Ureter (tissue), 1 donor: ENCODE measurements at regions not wholly inside any gene's neighbourhood (a gene's known extent, or its start where the extent isn't known, plus 50 kb on each side); places are given as distances from the start of the nearest gene placed in this dataset.

Experiments used
- DNase-seq: peaks from one replicate; pipeline ENCODE4 v3.0.0-alpha.2; 2020; ENCODE audit warnings: low spot score
- donor health status: DM: yes; HTN: yes; CAD: no.

DNA sequence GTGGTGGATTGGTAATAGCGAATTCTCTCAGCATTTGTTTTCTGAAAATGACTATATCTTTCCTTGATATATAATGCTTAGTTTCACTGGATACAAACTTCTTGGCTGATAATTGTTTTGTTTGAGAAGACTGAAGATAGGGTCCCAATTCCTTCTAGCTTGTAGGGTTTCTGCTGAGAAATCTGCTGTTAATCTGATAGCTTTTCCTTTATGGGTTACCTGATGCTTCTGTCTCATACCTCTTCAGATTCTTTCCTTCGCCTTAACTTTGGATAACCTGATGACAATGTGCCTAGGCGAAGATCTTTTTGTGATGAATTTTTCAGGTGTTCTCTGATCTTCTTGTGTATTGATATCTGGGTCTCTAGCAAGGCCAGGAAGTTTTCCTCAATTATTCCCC, 94.7 kb upstream of the ACO1 start:
- no peak for DNase-seq

DNA sequence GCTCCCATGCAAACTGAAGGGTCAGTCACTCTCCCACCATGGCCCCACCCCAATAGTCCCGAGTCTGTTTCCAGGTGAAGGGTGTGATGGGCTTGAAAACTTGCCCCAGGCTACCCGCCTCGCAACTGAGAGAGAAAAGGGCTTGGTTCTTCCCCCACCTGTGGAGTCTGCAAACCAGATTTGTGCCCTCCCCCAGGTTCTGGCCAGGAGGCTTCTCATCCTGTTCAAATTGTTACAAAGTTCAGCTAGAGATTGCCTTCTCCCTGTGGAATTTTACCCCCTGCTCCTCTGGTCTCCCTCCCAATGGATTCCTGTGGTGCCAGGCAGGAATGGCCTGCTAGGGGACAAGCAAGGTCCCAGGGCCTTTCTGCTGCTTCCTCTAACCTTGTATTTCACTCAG, 93.1 kb upstream of the ACO1 start:
- no peak for DNase-seq

- no peak for DNase-seq
Observed at GRCh38 chr9:32292611-32293010, 91.8 kb upstream of the ACO1 start.

DNA sequence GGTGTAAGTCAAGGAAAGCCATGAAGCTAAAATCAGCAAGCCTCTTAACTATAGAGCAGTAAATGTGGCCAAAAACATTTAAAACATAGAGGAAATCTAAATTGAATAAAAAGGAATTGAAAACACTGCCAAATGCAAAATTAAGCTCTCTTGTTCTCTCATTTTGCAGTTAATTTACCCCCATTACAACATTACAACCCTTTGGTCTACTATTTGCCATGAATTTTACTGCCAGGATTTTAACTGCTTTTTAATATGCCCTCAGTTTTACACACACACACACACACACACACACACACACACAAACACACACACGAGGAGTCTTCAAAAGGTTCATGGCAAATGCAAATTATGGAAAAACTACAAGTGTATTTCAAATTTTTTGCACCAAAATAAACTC, 91.4 kb upstream of the ACO1 start:
- no peak for DNase-seq

DNA sequence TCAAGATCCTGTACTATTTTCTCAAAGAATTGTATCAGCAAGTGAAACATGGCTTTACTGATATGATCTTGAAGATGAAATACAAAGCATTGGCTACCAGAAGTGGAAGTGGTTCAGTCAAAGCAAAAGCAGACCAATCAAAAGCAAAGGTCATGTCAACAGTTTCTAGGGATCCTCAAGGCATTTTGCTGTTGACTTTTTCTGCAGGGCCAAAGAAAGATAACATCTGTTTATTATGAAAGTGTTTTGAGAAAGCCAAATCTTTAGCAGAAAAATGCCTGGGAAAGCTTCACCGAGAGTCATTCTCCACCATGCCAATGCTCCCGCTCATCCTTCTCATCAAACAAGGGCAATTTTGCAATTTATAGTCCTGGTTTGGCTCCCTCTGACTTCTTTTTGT, 90.3 kb upstream of the ACO1 start:
- DNase-seq, result no peak

DNA sequence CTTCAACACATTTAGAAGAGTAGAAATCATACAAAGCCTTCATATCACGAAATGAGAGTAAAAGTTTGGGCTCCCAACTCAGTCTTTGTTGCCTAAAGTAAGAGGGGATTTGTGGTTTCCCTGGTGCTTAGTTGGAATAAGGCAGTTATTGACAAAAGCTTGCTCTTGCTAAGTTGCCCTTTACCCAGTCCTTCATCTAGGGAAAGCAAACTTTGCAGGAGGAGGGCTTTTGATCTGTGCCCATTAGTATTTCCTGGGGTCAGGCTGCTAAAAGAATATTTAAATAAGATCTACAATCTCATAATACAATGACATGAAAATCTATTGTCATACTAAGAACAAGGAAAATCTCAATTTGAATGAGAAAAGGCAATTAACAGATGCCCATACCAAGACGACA, 84.1 kb upstream of the ACO1 start:
- DNase-seq, result no peak

DNA sequence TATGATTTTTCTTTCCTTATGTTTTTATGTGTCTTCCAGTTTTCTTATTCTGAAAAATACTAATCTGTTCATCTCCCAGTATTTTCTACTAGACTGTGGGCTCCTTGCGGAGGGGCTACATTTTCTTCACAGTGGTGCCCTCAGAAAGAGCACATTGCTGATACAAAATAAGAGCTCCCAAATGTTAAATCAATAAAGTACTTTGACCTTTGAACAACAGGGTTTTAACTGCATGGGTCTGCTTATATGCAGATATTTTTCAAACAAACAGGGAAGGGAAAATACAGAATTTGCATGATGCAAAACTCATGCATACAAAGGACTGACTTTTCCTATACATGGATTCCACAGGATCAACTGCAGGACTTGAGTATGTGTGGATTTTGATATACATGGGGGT, 79.9 kb upstream of the ACO1 start:
- no peak for DNase-seq

DNA sequence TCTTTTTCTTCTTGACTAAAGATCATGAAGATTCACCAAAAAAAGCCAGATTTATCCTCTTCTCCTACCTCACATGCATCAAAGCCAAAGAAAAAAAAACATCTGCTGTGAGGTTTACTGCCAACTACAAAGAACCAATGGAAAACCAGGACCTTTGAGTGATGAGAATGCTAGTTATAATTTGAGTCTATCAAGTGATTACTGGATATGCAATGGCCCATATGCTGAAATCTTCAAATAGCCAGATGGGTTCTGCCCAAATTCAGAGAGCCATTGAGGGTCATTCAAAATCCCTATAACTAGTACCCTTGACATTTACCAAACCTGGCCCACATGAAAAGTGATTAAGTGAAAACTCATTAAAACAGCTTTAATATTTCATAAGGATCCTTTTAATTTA, 78.4 kb upstream of the ACO1 start:
- no peak for DNase-seq

DNA sequence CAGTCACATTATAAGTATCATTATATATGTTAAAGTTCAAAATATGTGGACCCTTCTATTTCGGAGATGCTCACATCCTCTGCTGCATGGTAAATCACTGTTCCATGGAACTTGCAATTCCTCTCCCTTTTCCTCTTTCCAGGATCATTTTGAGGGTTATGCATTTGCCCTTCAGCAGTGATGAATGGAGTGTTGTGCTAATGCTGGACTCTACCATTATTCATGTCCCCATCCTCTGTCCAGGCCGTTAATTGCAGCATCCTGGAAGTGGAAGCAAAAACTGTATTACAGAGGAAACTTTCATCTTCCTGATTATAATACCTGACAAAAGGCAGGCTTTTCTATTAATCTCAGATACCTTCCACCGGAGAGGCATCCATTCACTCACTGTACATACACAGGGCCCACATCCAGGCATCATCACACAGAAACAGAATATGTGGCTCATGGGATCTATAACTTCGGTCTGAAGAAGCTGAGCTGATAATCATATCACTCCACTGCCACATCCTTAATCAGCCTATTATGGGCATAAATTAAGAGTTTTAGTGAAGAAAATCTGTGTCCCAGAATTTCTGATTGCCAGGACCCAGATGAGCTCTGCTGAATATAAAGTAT, 65.0 kb upstream of the ACO1 start:
- no peak for DNase-seq

DNA sequence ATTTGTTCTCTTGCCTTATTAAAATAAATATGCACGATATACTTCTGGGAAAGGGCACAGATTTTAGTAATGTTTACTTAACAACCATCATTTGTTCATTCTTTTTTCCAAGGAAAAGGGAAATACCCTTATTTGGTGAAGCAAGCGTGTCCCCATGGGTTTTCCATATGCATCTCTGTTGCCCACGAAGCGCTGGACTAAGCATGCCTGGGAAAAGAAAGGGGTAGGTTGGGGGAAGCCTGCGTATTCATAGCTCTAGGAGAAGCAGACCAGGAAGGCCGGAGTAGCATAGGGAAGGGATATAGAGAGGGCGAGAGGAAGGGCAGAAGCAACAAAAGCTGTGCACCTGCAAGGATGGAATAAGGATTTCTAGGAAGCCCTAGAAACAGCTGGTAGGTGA, 61.8 kb upstream of the ACO1 start:
- no peak for DNase-seq

DNA sequence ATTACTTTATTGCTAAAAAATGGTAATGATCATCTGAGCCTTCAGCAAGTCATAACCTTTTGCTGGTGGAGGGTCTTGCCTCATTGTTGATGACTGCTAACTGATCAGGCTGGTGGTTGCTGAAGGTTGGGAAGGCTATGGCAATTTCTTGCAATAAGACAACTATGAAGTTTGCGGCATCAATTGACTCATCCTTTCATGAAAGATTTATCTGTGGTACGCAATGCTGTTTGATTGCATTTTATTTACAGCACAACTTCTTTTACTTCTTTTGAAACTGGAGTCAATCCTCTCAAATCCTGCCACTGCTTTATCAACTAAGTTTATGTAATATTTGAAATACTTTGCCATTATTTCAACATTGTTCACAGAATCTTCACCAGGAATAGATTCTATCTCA, 58.3 kb upstream of the ACO1 start:
- no peak for DNase-seq

DNA sequence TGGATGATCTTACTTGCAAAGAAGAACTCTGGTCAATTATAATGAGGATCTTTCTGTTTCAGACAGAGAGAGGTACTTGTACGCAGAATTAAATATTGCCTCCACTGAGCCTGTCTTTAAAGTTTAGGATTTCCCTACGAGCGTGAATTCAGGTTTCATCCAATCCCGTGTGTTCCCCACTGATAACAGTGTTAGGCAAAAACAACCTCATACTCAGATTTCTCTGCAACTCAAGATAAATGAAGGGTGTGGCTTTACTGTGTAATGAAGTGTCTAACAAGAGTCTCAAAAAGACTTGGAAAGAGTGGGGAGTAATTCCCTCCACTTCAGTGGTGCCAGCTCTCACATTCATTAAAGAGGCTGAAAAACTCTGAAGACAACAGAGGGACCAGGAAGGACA, 53.2 kb upstream of the ACO1 start:
- no peak for DNase-seq

- no peak for DNase-seq
Observed at GRCh38 chr9:32334112-32334511, 50.3 kb upstream of the ACO1 start.
